Mucosa of descending colon (tissue), 3 donors: ENCODE measurements at regions not wholly inside any gene's neighbourhood (a gene's known extent, or its start where the extent isn't known, plus 50 kb on each side); places are given as distances from the start of the nearest gene placed in this dataset.
A peak's percentile ranks its signal among the peaks of the same experiment; 100 is the strongest.

Experiments
- ATAC-seq: fragments of 200-7000 bp; cut with Tn5 transposase; one replicate; pipeline ENCODE4 v1.9.1; 2020; ENCODE audit warnings: mild to moderate bottlenecking, moderate library complexity
- DNase-seq, 3 donors: peaks; one replicate each; pipeline ENCODE4 v3.0.0-alpha.2; 2020
- H3K36me3 ChIP-seq: fragments of 200-600 bp; one replicate; pipeline ENCODE4 v1.8.0; 2021; ENCODE audit warnings: low read depth, mild to moderate bottlenecking
- H3K4me1 ChIP-seq: fragments of 200-600 bp; one replicate; pipeline ENCODE4 v1.8.0; 2021; ENCODE audit warnings: low read depth, mild to moderate bottlenecking
- H3K4me3 ChIP-seq: fragments of 200-600 bp; one replicate; pipeline ENCODE4 v1.8.0; 2021; ENCODE audit warnings: mild to moderate bottlenecking
- H3K9me3 ChIP-seq: fragments of 200-600 bp; one replicate; pipeline ENCODE4 v1.8.0; 2021; ENCODE audit warnings: mild to moderate bottlenecking
- intact Hi-C, 2 donors: fragments of 100-400 bp; cut with DNase I in 1 of 2; cut with micrococcal nuclease in 1 of 2; formaldehyde crosslinking; loops; one replicate each; pipeline versions ENCODE4 v1.11.0 to v1.11.1; 2022; cut with DNase I, micrococcal nuclease
- TF ChIP-seq, protein P1 (sequence below): fragments of 200-600 bp; IDR thresholded peaks from one replicate; pipeline ENCODE4 v1.8.0; 2022; ENCODE audit warnings: antibody characterized with exemption, mild to moderate bottlenecking
- donor health status: DM: no; HTN: no; CAD: no; lungs with moderate emphysema.
- donor health status: DM: no; HTN: no; CAD: no.
- donor health status: DM: no; HTN: yes; CAD: no.

DNA sequence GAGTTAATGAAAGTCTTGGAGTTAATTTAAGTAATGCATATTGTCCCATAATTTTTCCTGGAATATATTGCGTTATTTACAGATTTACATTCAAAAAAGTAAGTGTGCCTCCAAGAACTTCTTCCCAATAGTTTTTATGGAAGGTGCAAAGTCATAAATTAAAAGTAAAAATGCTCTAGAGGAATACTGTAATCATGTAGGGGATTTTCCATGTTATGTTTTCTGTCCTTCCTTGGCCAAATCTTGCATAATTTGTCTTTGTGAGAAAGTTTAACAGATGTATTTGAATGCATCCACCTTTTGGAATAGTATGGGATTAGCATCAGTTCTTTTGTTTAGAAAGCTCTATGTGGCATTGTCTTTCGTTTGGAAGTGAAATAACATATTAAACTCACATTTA lies 144.1 kb upstream of the GIMD1 start:
- H3K9me3 ChIP-seq, result no peaks in the 10 kb centered on the region
- H3K4me3 ChIP-seq, result no peak overlapping the region
- DNase-seq (no peak), ATAC-seq (no peak)
- no peaks in the 10 kb centered on the region for H3K4me1 ChIP-seq
- intact Hi-C loops, result no loop called here
- no peaks in the 10 kb centered on the region for H3K36me3 ChIP-seq
- TF ChIP-seq, protein P1, sequence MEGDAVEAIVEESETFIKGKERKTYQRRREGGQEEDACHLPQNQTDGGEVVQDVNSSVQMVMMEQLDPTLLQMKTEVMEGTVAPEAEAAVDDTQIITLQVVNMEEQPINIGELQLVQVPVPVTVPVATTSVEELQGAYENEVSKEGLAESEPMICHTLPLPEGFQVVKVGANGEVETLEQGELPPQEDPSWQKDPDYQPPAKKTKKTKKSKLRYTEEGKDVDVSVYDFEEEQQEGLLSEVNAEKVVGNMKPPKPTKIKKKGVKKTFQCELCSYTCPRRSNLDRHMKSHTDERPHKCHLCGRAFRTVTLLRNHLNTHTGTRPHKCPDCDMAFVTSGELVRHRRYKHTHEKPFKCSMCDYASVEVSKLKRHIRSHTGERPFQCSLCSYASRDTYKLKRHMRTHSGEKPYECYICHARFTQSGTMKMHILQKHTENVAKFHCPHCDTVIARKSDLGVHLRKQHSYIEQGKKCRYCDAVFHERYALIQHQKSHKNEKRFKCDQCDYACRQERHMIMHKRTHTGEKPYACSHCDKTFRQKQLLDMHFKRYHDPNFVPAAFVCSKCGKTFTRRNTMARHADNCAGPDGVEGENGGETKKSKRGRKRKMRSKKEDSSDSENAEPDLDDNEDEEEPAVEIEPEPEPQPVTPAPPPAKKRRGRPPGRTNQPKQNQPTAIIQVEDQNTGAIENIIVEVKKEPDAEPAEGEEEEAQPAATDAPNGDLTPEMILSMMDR, result no peak

DNA sequence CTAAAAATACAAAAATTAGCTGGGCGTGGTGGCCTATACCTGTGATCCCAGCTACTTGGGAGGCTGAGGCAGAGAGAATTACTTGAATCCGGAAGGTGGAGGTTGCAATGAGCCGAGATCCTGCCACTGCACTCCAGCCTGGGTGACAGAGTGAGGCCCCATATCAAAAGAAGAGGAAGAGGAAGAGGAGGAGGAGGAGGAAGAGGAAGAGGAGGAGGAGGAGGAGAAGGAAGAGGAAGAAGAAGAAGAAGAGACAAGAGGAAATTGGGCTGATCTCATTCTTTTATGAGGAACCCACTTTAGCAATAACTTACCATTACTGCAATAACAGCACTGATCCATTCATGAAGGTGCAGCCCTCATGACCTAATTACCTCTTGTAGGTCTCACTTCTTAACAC lies 138.9 kb upstream of the GIMD1 start:
- intact Hi-C loops, result no loop called here

DNA sequence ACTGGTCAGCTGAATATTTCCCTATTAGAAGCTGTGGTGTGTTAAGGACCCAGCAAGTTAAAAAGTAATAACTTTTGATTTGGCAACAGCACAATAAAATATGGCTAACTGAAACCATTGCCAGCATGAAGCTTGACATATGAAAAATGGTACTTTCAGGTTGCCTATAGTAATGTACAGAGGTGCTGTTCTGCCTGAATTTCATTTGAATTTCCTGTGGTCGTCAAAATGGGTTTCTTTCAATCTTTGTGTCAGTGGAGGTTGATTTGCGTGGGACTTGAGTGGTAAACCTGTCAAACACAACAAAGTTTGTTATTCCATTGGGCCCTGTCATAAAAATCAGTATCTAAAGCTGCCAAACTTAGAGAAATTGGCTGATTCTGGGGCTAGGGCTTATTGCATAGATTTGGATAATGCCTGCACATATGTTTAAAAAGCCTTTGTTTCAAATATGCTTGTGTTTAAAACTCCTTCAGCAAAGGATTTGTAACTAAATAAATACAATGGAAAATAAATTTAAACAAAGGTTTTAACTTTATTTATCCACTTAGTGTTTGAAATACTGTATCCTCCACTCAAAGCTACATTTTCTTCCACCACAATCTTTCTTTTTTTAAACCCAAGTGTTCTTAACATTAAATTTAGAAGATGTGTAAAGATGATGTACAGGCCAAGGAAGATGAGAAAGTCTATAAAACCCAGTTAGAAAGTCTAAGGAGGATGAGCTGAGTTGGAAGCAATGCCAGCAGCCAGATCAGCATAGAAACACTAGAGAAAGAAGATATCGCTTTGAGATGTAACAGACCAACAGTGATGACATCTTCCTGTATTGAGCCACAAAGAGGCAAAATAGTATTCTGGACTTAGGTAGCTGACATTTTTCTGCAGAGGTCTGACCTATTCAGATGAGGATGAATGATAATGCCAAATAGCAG lies 134.8 kb upstream of the GIMD1 start:
- Histone ChIP-seq H3K9me3 (no peaks in the 10 kb centered on the region), H3K4me3 (no peak overlapping the region), H3K4me1 (no peaks in the 10 kb centered on the region), H3K36me3 (no peaks in the 10 kb centered on the region)
- ATAC-seq, result no peak
- intact Hi-C loops, result no loop called here
- TF ChIP-seq, protein P1, result no peak
- no peak for DNase-seq

More for the DNA sequence above, 138.9 kb upstream of the GIMD1 start:
- H3K9me3 ChIP-seq, result no peaks in the 10 kb centered on the region
- H3K4me1 ChIP-seq, result no peaks in the 10 kb centered on the region
- H3K36me3 ChIP-seq, result no peaks in the 10 kb centered on the region
- DNase-seq (no peak), ATAC-seq (no peak)
- TF ChIP-seq, protein P1, result no peak
- no peak overlapping the region for H3K4me3 ChIP-seq

DNA sequence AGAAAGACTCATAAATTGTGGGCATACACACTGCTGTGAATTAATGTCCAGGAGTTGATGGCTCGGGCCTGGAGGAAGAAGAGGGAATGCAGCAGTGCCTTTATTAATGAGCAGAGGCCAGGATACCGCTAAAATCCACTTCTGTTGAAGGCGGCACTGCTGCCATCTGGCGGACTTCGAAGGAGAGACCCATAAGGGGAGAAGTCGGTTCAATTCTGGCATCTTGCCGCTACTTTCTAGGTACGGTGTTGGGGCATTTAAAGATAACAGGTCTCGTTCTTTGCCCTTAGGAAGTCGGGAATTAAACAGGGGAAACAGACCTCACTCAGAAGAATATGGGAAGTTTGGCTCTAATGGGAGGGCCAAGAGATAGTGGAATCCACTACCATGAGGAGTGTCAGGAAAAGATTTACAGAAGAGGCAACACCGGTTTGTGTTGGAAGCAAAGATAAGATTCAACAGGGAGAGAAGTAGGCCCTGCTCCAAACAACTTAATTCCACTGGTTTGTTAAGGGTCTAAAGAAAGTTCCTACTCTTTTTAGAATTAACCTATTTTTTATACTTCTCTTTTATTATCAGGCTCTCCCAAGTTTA lies 133.6 kb upstream of the GIMD1 start:
- DNase-seq (peak in 2 of 3 donors; percentile 47 to 65), ATAC-seq (peak; percentile 68)
- TF ChIP-seq, protein P1, result peak; percentile 27
- Histone ChIP-seq H3K36me3 (no peaks in the 10 kb centered on the region), H3K4me1 (no peaks in the 10 kb centered on the region), H3K4me3 (no peak overlapping the region), H3K9me3 (no peaks in the 10 kb centered on the region)
- intact Hi-C loops, result no loop called here

DNA sequence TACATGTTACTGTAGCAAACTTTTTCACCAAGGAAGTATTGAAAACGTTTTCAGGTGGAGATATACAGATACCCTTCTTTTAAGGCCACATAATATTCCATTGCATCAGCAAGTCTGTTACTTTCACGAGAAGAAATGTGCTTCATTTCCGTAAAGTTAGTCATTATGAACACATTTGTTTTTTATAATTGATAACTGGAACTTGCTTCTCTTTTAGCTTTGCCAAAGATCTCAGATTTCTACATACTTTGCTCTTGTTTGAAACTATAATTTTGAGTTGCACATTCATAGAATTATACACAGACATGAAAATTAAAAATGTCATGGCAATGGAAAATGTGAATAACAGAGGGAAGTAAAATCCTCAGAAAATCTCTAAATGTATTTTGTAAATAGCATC lies 128.7 kb upstream of the GIMD1 start:
- intact Hi-C loops, result no loop called here
- TF ChIP-seq, protein P1, result no peak
- Histone ChIP-seq H3K4me1 (no peaks in the 10 kb centered on the region), H3K4me3 (no peak overlapping the region), H3K36me3 (no peaks in the 10 kb centered on the region), H3K9me3 (no peaks in the 10 kb centered on the region)
- ATAC-seq, result no peak
- DNase-seq, result no peak
